DOHH2 (cell line): ENCODE measurements at regions not wholly inside any gene's neighbourhood (a gene's known extent, or its start where the extent isn't known, plus 50 kb on each side); places are given as distances from the start of the nearest gene placed in this dataset.
"Not testable (repeated sequence)": the region's sequence is repeated elsewhere in the genome, so short reads cannot be mapped to it uniquely, and the experiment has no call there.

ENCODE experiments used
- EZH2phosphoT487 ChIP-seq: fragments of 200-600 bp; sonication (generic); IDR thresholded peaks from 2 replicates; pipeline ENCODE4 v1.6.1; 2017; ENCODE audit warnings: borderline replicate concordance, mild to moderate bottlenecking, antibody characterized with exemption, low read length, moderate library complexity, mixed read lengths
- TF ChIP-seq, protein P1 (sequence below): fragments of 200-600 bp; sonication (generic); IDR thresholded peaks from one replicate; pipeline ENCODE4 v1.5.1; 2014; ENCODE audit warnings: antibody characterized with exemption, mild to moderate bottlenecking, low read depth, low read length; ENCODE audit not compliant: poor library complexity, severe bottlenecking

DNA sequence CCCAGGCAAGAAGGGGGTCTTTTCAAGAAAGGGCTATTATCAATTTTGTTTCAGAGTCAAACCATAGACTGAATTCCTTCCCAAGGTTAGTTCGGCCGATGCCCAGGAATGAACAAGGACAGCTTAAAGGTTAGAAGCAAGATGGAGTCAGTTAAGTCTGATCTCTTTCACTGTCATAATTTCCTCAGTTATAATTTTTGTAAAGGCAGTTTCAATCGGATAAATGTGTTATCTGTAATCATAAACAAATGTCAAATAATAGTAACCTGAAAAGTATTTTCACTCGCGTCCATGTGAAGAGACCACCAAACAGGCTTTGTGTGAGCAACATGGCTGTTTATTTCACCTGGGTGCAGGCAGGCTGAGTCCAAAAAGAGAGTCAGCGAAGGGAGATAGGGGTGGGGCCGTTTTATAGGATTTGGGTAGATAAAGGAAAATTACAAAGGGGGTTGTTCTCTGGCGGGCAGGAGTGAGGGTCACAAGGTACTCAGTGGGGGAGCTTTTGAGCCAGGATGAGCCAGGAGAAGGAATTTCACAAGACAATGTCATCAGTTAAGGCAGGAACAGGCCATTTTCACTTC, 862.1 kb upstream of the NDST4 start:
- TF ChIP-seq, protein P1, sequence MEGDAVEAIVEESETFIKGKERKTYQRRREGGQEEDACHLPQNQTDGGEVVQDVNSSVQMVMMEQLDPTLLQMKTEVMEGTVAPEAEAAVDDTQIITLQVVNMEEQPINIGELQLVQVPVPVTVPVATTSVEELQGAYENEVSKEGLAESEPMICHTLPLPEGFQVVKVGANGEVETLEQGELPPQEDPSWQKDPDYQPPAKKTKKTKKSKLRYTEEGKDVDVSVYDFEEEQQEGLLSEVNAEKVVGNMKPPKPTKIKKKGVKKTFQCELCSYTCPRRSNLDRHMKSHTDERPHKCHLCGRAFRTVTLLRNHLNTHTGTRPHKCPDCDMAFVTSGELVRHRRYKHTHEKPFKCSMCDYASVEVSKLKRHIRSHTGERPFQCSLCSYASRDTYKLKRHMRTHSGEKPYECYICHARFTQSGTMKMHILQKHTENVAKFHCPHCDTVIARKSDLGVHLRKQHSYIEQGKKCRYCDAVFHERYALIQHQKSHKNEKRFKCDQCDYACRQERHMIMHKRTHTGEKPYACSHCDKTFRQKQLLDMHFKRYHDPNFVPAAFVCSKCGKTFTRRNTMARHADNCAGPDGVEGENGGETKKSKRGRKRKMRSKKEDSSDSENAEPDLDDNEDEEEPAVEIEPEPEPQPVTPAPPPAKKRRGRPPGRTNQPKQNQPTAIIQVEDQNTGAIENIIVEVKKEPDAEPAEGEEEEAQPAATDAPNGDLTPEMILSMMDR: not testable (repeated sequence)
- not testable (repeated sequence) for TF ChIP-seq EZH2phosphoT487
